ENCODE measurements at regions not wholly inside any gene's neighbourhood (a gene's known extent, or its start where the extent isn't known, plus 50 kb on each side); places are given as distances from the start of the nearest gene placed in this dataset.

GRCh38 chr7:27424231-27424630 lies 181.6 kb downstream of the EVX1 start:
- no peak for DNase-seq
- intact Hi-C loops (cut with DNase I; ENCODE audit: low total_unique reads): no loop called here

GRCh38 chr7:27424749-27425148 lies 182.1 kb downstream of the EVX1 start:
- Histone ChIP-seq H3K27ac (no peak overlapping the region), H3K4me3 (no peak overlapping the region), H3K4me1 (no peaks in the 10 kb centered on the region), H3K9me3 (no peaks in the 10 kb centered on the region), H3K36me3 (no peaks in the 10 kb centered on the region), H3K27me3 (peaks cover 0 to 12% of the 10 kb centered on the region in 2 donors)
- TF ChIP-seq CTCF (IDR thresholded peaks at IDR 0.05): no peak
- intact Hi-C loops (cut with DNase I; ENCODE audit: low total_unique reads): no loop called here
- no peak for DNase-seq

More at GRCh38 chr7:27424231-27424630, 181.6 kb downstream of the EVX1 start:
- no peaks in the 10 kb centered on the region for H3K9me3 ChIP-seq
- no peak for TF ChIP-seq CTCF (IDR thresholded peaks at IDR 0.05)
- H3K27me3 ChIP-seq: peaks cover 0 to 12% of the 10 kb centered on the region in 2 donors
- H3K4me1 ChIP-seq: no peaks in the 10 kb centered on the region
- no peak overlapping the region for H3K4me3 ChIP-seq
- no peaks in the 10 kb centered on the region for H3K36me3 ChIP-seq
- H3K27ac ChIP-seq: no peak overlapping the region

- DNase-seq: no peak
- Histone ChIP-seq H3K4me1 (no peaks in the 10 kb centered on the region), H3K4me3 (no peak overlapping the region), H3K27me3 (peaks cover 0 to 12% of the 10 kb centered on the region in 2 donors), H3K27ac (no peak overlapping the region), H3K36me3 (no peaks in the 10 kb centered on the region), H3K9me3 (no peaks in the 10 kb centered on the region)
- intact Hi-C loops (cut with DNase I; ENCODE audit: low total_unique reads): no loop called here
- TF ChIP-seq CTCF (IDR thresholded peaks at IDR 0.05): no peak
Measured at GRCh38 chr7:27427416-27427815, 184.8 kb downstream of the EVX1 start.

GRCh38 chr7:27430105-27430504 lies 187.5 kb downstream of the EVX1 start:
- no peaks in the 10 kb centered on the region for H3K9me3 ChIP-seq
- intact Hi-C loops (cut with DNase I; ENCODE audit: low total_unique reads): loop anchor here (10.0 kb wide), 1 partner anchor 1285 kb away; no protein-coding TSS in a partner anchor
- H3K27me3 ChIP-seq: peaks cover 0 to 8% of the 10 kb centered on the region in 2 donors
- no peak overlapping the region for H3K27ac ChIP-seq
- no peaks in the 10 kb centered on the region for H3K4me1 ChIP-seq
- no peak overlapping the region for H3K4me3 ChIP-seq
- no peaks in the 10 kb centered on the region for H3K36me3 ChIP-seq
- no peak for DNase-seq
- no peak for TF ChIP-seq CTCF (IDR thresholded peaks at IDR 0.05)

GRCh38 chr7:27431465-27431864 lies 188.9 kb downstream of the EVX1 start:
- intact Hi-C loops (cut with DNase I; ENCODE audit: low total_unique reads): loop anchor here (10.0 kb wide), 1 partner anchor 1287 kb away; no protein-coding TSS in a partner anchor
- DNase-seq: no peak
- H3K27ac ChIP-seq: no peak overlapping the region
- H3K27me3 ChIP-seq: no peaks in the 10 kb centered on the region
- H3K9me3 ChIP-seq: no peaks in the 10 kb centered on the region
- H3K4me1 ChIP-seq: no peaks in the 10 kb centered on the region
- no peak overlapping the region for H3K4me3 ChIP-seq
- no peaks in the 10 kb centered on the region for H3K36me3 ChIP-seq
- TF ChIP-seq CTCF (IDR thresholded peaks at IDR 0.05): no peak

- no peaks in the 10 kb centered on the region for H3K4me1 ChIP-seq
- TF ChIP-seq CTCF (IDR thresholded peaks at IDR 0.05): no peak
- H3K36me3 ChIP-seq: no peaks in the 10 kb centered on the region
- no peak overlapping the region for H3K4me3 ChIP-seq
- intact Hi-C loops (cut with DNase I; ENCODE audit: low total_unique reads): loop anchor here (10.0 kb wide), 1 partner anchor 1289 kb away; no protein-coding TSS in a partner anchor
- H3K27me3 ChIP-seq: no peaks in the 10 kb centered on the region
- DNase-seq: no peak
- H3K9me3 ChIP-seq: no peaks in the 10 kb centered on the region
- H3K27ac ChIP-seq: no peak overlapping the region
Measured at GRCh38 chr7:27433581-27433980, 191.0 kb downstream of the EVX1 start.
